HepG2 (cell line): ENCODE measurements at regions not wholly inside any gene's neighbourhood (a gene's known extent, or its start where the extent isn't known, plus 50 kb on each side); places are given as distances from the start of the nearest gene placed in this dataset.
"Not testable (repeated sequence)": the region's sequence is repeated elsewhere in the genome, so short reads cannot be mapped to it uniquely, and the experiment has no call there.

Source experiments
- ATAC-seq: fragments of 200-7000 bp; cut with Tn5 transposase; 3 replicates; pipeline ENCODE4 v1.9.1; 2020; ENCODE audit warnings: mild to moderate bottlenecking, moderate library complexity
- BruUV-seq: library from RNA; stranded (reverse); fragments of 400-500 nt; replicated peaks from 2 replicates; lab custom pipeline; 2021; lab: Mats Ljungman, UMichigan
- CTCF ChIA-PET: fragments of 300-600 bp; formaldehyde crosslinking; extraction: SDS; loops from one replicate; lab custom pipeline; 2021; ENCODE audit warnings: low total read pairs, inconsistent platforms, low intra/inter-chr PET ratio; lab: Yijun Ruan, JAX
- POLR2A ChIA-PET: fragments of 350-600 bp; sonication (Branson Sonifier 250); formaldehyde crosslinking; loops from one replicate; lab custom pipeline; 2020; ENCODE audit warnings: antibody characterized with exemption, inconsistent platforms; lab: Yijun Ruan, JAX
- DNase-seq: peaks from one replicate; pipeline ENCODE4 v3.0.0-alpha.2; 2015; ENCODE audit warnings: low spot score
- FAIRE-seq: peaks from 3 replicates; lab custom pipeline; 2011; peaks lifted over from hg19 to GRCh38; lab: Jason Lieb, UNC
- H2AFZ ChIP-seq: one replicate; pipeline ENCODE4 v1.6.1; 2011; ENCODE audit warnings: low read length, inconsistent platforms
- H3K27ac ChIP-seq: fragments of 300-600 bp; 3 replicates; pipeline ENCODE4 v1.8.0; 2011; ENCODE audit warnings: mixed run types, mild to moderate bottlenecking, mixed read lengths, low read length, inconsistent platforms; ENCODE audit not compliant: insufficient read depth; ENCODE audit errors: extremely low read length
- H3K27me3 ChIP-seq, 2 experiments: fragments of 200-600 bp in 1 of 2; 2 replicates in 1 of 2; 3 replicates in 1 of 2; pipeline versions ENCODE4 v1.6.0 to v1.8.0; 2011; ENCODE audit warnings: low read length in 2 of 2, mild to moderate bottlenecking in 2 of 2, moderate library complexity in 2 of 2, inconsistent platforms in 1 of 2; ENCODE audit not compliant: insufficient read depth in 2 of 2, control insufficient read depth in 1 of 2
- H3K36me3 ChIP-seq, 2 experiments: fragments of 200-600 bp in 1 of 2; replicated peaks in 1 of 2; 2 replicates in 1 of 2; 3 replicates in 1 of 2; pipeline versions ENCODE4 v1.5.1 to v1.8.0; 2011; ENCODE audit warnings: low read length in 2 of 2, inconsistent platforms in 1 of 2; ENCODE audit not compliant: insufficient read depth in 2 of 2, control insufficient read depth in 1 of 2
- H3K4me1 ChIP-seq: 2 replicates; pipeline ENCODE4 v1.5.1; 2012; ENCODE audit warnings: low read length, inconsistent platforms; ENCODE audit not compliant: insufficient read depth
- H3K4me2 ChIP-seq: 2 replicates; pipeline ENCODE4 v1.6.0; 2011; ENCODE audit warnings: low read depth, low read length, inconsistent platforms
- H3K4me3 ChIP-seq, 3 experiments: fragments of 200-600 bp in 1 of 3; sonication (generic), shearing (Covaris generic) in 1 of 3; replicated peaks in 1 of 3; 2 replicates each; pipeline ENCODE4 v1.5.1; 2011 to 2016; ENCODE audit warnings: low read length in 3 of 3, inconsistent platforms in 2 of 3, low read depth in 2 of 3, mild to moderate bottlenecking in 2 of 3, control low read depth in 1 of 3, mixed read lengths in 1 of 3; ENCODE audit not compliant: insufficient read depth in 1 of 3
- H3K79me2 ChIP-seq: one replicate; pipeline ENCODE4 v1.6.1; 2011; ENCODE audit warnings: low read length, inconsistent platforms; ENCODE audit not compliant: insufficient read depth
- H3K9ac ChIP-seq: 2 replicates; pipeline ENCODE4 v1.6.0; 2011; ENCODE audit warnings: mild to moderate bottlenecking, low read depth, low read length, inconsistent platforms; ENCODE audit not compliant: insufficient read depth
- H3K9me3 ChIP-seq: 2 replicates; pipeline ENCODE4 v1.5.1; 2012; ENCODE audit warnings: mild to moderate bottlenecking, low read length
- H4K20me1 ChIP-seq: 2 replicates; pipeline ENCODE4 v1.6.0; 2011; ENCODE audit warnings: inconsistent platforms, mild to moderate bottlenecking, low read length, moderate library complexity; ENCODE audit not compliant: insufficient read depth
- WGBS: methylation state at CpG from one replicate; pipeline ENCODE4 v1.1.6; 2017; ENCODE audit warnings: low lambda C conversion rate; 5-methylcytosine and 5-hydroxymethylcytosine counted together
- in situ Hi-C: cut with HindIII; loops from 2 replicates; pipeline ENCODE4 v1.10.0; 2017; ENCODE audit warnings: low pct_unique_long_range_greater_than_20kb; ENCODE audit not compliant: extremely low pct_ligation_motif_present
- intact Hi-C: fragments of 100-400 bp; cut with micrococcal nuclease; formaldehyde crosslinking; loops from one replicate; pipeline ENCODE4 v1.10.0; 2022; ENCODE audit not compliant: unreplicated experiment

DNA sequence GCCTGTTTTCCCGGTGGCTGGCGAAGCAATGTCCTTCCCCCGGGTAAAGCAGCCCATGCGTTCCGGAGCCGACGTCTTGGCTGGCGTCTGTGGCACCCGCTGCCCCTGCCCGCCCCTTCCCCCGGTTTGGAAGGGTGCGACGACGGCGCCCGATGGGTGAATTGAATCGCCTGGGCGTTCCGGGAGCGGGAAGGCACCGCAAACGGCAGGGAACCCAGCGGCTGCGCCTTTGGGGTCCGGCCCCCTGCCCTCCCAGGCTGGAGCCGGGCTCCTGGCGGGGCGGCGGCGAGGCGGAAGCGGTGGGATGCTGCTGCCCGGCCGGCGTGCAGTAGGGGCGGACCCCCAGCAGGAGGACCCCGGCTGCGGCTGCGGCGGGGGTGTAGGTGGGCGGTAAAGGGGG is 123.6 kb upstream of the RHOU start:
- H3K9ac ChIP-seq, H2AFZ ChIP-seq, H3K79me2 ChIP-seq, H4K20me1 ChIP-seq, FAIRE-seq, POLR2A ChIA-PET, CTCF ChIA-PET, H3K36me3 ChIP-seq, H3K4me3 ChIP-seq, ATAC-seq, H3K4me1 ChIP-seq, H3K4me2 ChIP-seq, intact Hi-C loops, in situ Hi-C loops, BruUV-seq, H3K27ac ChIP-seq, DNase-seq, H3K9me3 ChIP-seq, H3K27me3 ChIP-seq: not testable (repeated sequence)
- 89% methylated on average over 14 of the region's 41 CpGs for WGBS

DNA sequence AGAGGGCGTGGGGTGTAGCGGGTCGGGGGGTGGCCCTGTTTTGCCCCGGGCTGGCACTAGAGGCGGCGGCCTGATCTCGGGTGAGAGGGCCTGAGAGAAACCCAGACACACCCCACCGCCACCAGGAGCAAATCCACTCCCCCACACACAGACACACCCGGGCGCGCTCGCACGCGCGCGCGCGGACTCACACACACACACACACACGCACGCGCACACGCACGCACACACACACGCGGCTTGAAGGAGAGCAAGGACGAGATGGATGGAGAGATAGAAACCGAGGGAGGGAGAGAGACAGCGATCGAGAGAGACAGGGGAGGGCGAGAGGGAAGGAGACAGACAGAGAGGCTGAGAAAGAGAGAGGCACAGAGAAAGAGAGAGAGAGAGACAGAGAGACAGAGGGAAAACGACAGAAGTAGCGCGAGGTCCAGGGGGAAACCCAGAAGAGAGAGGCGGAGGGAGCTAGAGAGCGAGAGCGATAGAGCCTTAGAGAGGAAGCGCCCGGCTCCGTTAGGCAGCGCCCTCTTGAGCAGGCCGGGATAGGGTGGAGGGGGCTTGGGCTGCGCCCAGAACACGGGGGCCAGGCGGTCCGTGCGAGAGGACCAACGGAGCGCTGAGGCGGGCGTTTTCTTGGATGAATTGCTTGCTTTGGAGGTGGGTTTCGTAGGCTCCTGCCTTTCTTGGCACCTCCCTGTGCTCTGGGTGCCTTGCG is 113.1 kb upstream of the RHOU start:
- H3K9ac ChIP-seq, H3K4me2 ChIP-seq: not testable (repeated sequence)

DNA sequence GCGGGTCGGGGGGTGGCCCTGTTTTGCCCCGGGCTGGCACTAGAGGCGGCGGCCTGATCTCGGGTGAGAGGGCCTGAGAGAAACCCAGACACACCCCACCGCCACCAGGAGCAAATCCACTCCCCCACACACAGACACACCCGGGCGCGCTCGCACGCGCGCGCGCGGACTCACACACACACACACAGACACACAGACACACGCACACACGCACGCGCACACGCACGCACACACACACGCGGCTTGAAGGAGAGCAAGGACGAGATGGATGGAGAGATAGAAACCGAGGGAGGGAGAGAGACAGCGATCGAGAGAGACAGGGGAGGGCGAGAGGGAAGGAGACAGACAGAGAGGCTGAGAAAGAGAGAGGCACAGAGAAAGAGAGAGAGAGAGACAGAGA is 108.8 kb upstream of the RHOU start:
- BruUV-seq, intact Hi-C loops, H3K27me3 ChIP-seq: not testable (repeated sequence)

More for the DNA sequence above, 113.1 kb upstream of the RHOU start:
- H4K20me1 ChIP-seq, H3K79me2 ChIP-seq, POLR2A ChIA-PET, H3K9me3 ChIP-seq, CTCF ChIA-PET, H2AFZ ChIP-seq, H3K4me3 ChIP-seq, H3K36me3 ChIP-seq, ATAC-seq, DNase-seq, BruUV-seq, H3K27ac ChIP-seq, in situ Hi-C loops, H3K4me1 ChIP-seq, FAIRE-seq, intact Hi-C loops, H3K27me3 ChIP-seq: not testable (repeated sequence)
- WGBS = 87% methylated on average over 24 of the region's 52 CpGs

More for the DNA sequence above, 108.8 kb upstream of the RHOU start:
- H3K27ac ChIP-seq, DNase-seq, H3K4me2 ChIP-seq, ATAC-seq, H3K4me1 ChIP-seq, FAIRE-seq, H3K79me2 ChIP-seq, in situ Hi-C loops, H3K36me3 ChIP-seq, H3K9me3 ChIP-seq, H2AFZ ChIP-seq, CTCF ChIA-PET, H3K9ac ChIP-seq, H4K20me1 ChIP-seq, H3K4me3 ChIP-seq, POLR2A ChIA-PET: not testable (repeated sequence)
- WGBS = 93% methylated on average over 24 of the region's 30 CpGs
